Esophagus squamous epithelium (tissue), 5 donors: ENCODE measurements at regions not wholly inside any gene's neighbourhood (a gene's known extent, or its start where the extent isn't known, plus 50 kb on each side); places are given as distances from the start of the nearest gene placed in this dataset.

Experiments used
- DNase-seq: peaks from one replicate; lab custom pipeline; 2025; lab: John Stamatoyannopoulos, UW
- H3K27ac ChIP-seq, 4 donors: fragments of 200-600 bp; sonication (generic); one replicate each; pipeline ENCODE4 v1.5.1; 2016 to 2019; ENCODE audit warnings: mild to moderate bottlenecking in 1 of 4
- H3K27me3 ChIP-seq, 4 donors: fragments of 200-600 bp; sonication (generic); 1 replicate in 3 of 4; 2 replicates in 1 of 4; pipeline versions ENCODE4 v1.5.1 to v1.6.0; 2017 to 2021; ENCODE audit warnings: antibody characterized with exemption in 1 of 4
- H3K36me3 ChIP-seq, 3 donors: fragments of 200-600 bp; sonication (generic); one replicate each; pipeline ENCODE4 v1.5.1; 2016 to 2019
- H3K4me1 ChIP-seq, 3 donors: fragments of 200-600 bp; sonication (generic); one replicate each; pipeline ENCODE4 v1.5.1; 2017 to 2019
- H3K4me3 ChIP-seq, 4 donors: fragments of 200-600 bp; sonication (generic); 1 replicate in 3 of 4; 2 replicates in 1 of 4; pipeline ENCODE4 v1.5.1; 2016 to 2019; ENCODE audit warnings: mild to moderate bottlenecking in 2 of 4, moderate library complexity in 1 of 4
- H3K9me3 ChIP-seq, 3 donors: fragments of 200-600 bp; sonication (generic); one replicate each; pipeline ENCODE4 v1.5.1; 2016 to 2019
- CTCF ChIP-seq, 6 experiments: fragments of 450-650 bp in 4 of 6; fragments of 200-600 bp in 2 of 6; sonication (generic) in 2 of 6; IDR thresholded peaks; one replicate each; pipeline ENCODE4 v1.5.1; 2016 to 2019; ENCODE audit warnings: antibody characterized with exemption in 6 of 6, mild to moderate bottlenecking in 4 of 6, moderate library complexity in 4 of 6
- POLR2A ChIP-seq, 4 donors: fragments of 450-650 bp; IDR thresholded peaks; one replicate each; pipeline ENCODE4 v1.6.1; 2017; ENCODE audit warnings: antibody characterized with exemption in 4 of 4, mild to moderate bottlenecking in 4 of 4, moderate library complexity in 3 of 4
- WGBS, 2 donors: methylation state at CpG; one replicate each; pipeline ENCODE4 v1.1.5; 2018; 5-methylcytosine and 5-hydroxymethylcytosine counted together
- intact Hi-C: fragments of 100-400 bp; cut with DNase I; formaldehyde crosslinking; loops from one replicate; pipeline ENCODE4 v1.15.0; 2022
- donor health status: DM: yes; HTN: yes; CAD: no.

DNA sequence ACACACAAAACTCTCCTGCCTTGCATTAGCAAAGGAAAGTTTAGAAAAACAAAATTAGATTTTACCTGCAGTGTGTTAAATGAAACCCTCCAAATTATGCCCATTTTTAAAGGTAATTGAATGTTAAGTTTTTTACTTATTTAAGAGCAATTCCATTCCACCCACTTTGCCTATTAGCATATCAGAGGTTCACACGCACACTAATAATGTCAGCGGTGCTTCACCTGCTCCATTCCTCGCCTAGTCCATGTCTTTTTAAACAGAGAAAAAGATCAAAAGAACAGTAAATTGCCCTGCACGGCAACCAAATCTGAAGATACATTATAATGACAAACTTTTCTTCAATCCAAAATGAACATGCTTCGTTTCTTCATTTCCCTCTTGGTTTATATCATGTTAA, 97.3 kb upstream of the LRRN1 start:
- no peak for DNase-seq
- Histone ChIP-seq H3K4me1 (no peaks in the 10 kb centered on the region), H3K27me3 (no peaks in the 10 kb centered on the region), H3K9me3 (no peaks in the 10 kb centered on the region), H3K27ac (no peak overlapping the region), H3K36me3 (no peaks in the 10 kb centered on the region), H3K4me3 (no peak overlapping the region)
- intact Hi-C loops: no loop called here
- WGBS, 2 donors: 80 to 88% methylated on average over 5 of the region's 5 CpGs
- TF ChIP-seq POLR2A (IDR thresholded peaks at IDR 0.05): no peak

DNA sequence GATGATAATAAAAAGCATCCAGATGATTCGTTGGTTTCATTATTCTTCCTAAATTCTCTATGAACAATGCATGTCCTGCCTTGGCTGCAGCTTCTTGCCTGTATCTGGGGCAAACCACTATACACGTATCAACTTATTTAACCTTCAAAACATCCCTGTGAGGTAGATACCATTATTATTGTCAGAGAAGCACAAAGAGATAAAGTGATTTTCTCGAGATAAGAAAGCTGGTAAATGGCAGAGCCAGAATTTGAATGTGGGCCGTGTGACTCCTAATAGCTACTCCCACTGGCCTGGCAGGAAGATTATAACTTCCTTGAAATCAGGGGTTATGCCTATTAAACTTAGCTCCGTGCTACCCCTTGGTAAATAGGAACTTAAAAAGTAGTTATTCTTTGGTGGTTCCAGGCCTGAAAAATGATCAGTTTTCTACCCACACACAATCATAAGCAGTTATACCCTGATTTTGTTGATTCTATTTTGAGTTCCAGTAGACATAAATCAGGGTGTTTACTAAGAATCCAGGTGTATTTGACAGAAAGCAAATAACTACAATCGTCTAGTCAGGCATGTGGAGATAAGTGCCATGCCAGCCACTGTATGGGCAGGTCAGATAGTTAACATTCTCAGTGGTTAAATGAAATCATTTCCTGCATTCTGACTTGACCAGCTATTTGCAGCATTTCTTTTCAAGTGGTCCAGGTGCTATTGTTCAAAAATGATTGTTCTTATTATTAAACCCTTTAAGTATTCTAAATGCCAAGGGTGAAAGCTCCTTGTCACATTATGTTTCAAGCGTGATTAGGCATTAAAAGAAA, 99.2 kb upstream of the LRRN1 start:
- no peaks in the 10 kb centered on the region for H3K9me3 ChIP-seq
- 61 to 64% methylated on average over 7 of the region's 7 CpGs for WGBS, 2 donors

DNA sequence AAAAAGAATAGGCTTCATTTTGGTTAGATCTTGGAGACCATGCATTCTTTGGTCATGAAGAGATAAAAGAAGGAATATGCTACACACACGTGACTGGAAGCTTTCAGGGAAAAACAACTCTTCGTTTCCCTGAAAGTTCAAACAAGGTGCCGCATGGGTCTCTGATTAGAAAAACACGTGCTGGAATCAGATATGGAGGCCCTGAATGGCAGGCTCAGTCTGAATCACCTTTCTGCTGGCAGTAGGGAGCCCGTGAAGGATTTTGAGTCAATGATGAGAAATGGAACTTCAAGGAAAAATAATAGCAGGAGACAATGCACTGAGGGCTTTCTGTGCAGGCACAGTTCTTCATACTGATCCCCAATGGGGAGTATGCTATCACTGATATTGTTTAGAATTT, 99.8 kb upstream of the LRRN1 start:
- WGBS, 2 donors: 72 to 80% methylated on average over 5 of the region's 5 CpGs
- no peak for DNase-seq
- H3K27ac ChIP-seq: no peak overlapping the region
- H3K27me3 ChIP-seq: no peaks in the 10 kb centered on the region
- H3K4me3 ChIP-seq: no peak overlapping the region
- H3K36me3 ChIP-seq: no peaks in the 10 kb centered on the region
- no peaks in the 10 kb centered on the region for H3K4me1 ChIP-seq
- no peaks in the 10 kb centered on the region for H3K9me3 ChIP-seq
- TF ChIP-seq CTCF (IDR thresholded peaks at IDR 0.05) (no peak), POLR2A (IDR thresholded peaks at IDR 0.05) (no peak)
- intact Hi-C loops: no loop called here

More for the DNA sequence above, 99.2 kb upstream of the LRRN1 start:
- Histone ChIP-seq H3K4me1 (no peaks in the 10 kb centered on the region), H3K27me3 (no peaks in the 10 kb centered on the region), H3K36me3 (no peaks in the 10 kb centered on the region), H3K27ac (no peak overlapping the region), H3K4me3 (no peak overlapping the region)
- intact Hi-C loops: no loop called here
- TF ChIP-seq POLR2A (IDR thresholded peaks at IDR 0.05) (no peak), CTCF (IDR thresholded peaks at IDR 0.05) (no peak)
- DNase-seq: no peak

DNA sequence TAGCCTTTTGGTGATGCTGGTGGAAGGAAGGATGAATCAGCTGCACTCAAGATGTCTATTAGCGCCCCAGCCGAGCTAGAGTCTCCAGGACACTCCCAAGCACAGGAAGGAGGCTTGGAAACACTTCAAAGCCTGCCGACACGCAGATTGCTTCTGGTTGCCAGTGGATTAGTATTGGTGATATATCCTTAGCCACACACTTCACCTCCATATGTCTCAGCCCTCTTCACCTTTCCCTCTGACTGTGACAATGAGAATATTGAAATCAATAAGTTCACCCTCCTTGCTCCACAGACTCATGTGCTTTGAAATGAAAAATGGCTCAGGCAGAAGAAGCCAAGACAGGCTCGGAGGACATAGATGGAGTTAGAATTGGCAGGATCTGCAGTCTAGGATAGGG, 102.9 kb upstream of the LRRN1 start:
- 70 to 72% methylated on average over 5 of the region's 5 CpGs for WGBS, 2 donors
- no peaks in the 10 kb centered on the region for H3K9me3 ChIP-seq
- intact Hi-C loops: no loop called here

GRCh38 chr3:3693593-3693992, 105.6 kb upstream of the LRRN1 start:
- Histone ChIP-seq H3K27ac (no peak overlapping the region), H3K36me3 (no peaks in the 10 kb centered on the region), H3K9me3 (no peaks in the 10 kb centered on the region), H3K4me3 (no peak overlapping the region), H3K27me3 (no peaks in the 10 kb centered on the region), H3K4me1 (no peaks in the 10 kb centered on the region)
- WGBS, 2 donors: 89% methylated on average over 1 of the region's 1 CpG; no CpG with 5 or more reads in 1 of the 2 donors
- intact Hi-C loops: no loop called here
- TF ChIP-seq CTCF (IDR thresholded peaks at IDR 0.05): no peak
- TF ChIP-seq POLR2A (IDR thresholded peaks at IDR 0.05): no peak
- no peak for DNase-seq

More for the DNA sequence above, 102.9 kb upstream of the LRRN1 start:
- Histone ChIP-seq H3K27me3 (no peaks in the 10 kb centered on the region), H3K4me3 (no peak overlapping the region), H3K4me1 (no peaks in the 10 kb centered on the region), H3K27ac (no peak overlapping the region), H3K36me3 (no peaks in the 10 kb centered on the region)
- no peak for TF ChIP-seq CTCF (IDR thresholded peaks at IDR 0.05)
- no peak for DNase-seq
